Thyroid gland (tissue), 4 donors: ENCODE measurements at regions not wholly inside any gene's neighbourhood (a gene's known extent, or its start where the extent isn't known, plus 50 kb on each side); places are given as distances from the start of the nearest gene placed in this dataset.

Experiments used
- POLR2A ChIP-seq, 2 donors: fragments of 450-650 bp; IDR thresholded peaks; one replicate each; pipeline ENCODE4 v1.6.1; 2017; ENCODE audit warnings: antibody characterized with exemption in 2 of 2, mild to moderate bottlenecking in 2 of 2, moderate library complexity in 1 of 2
- TF ChIP-seq, protein P1 (sequence below), 6 experiments: fragments of 200-600 bp in 3 of 6; fragments of 450-650 bp in 3 of 6; sonication (generic) in 3 of 6; IDR thresholded peaks; one replicate each; pipeline ENCODE4 v1.5.1; 2016 to 2019; ENCODE audit warnings: antibody characterized with exemption in 6 of 6, mild to moderate bottlenecking in 2 of 6, inconsistent platforms in 1 of 6, moderate library complexity in 1 of 6

DNA sequence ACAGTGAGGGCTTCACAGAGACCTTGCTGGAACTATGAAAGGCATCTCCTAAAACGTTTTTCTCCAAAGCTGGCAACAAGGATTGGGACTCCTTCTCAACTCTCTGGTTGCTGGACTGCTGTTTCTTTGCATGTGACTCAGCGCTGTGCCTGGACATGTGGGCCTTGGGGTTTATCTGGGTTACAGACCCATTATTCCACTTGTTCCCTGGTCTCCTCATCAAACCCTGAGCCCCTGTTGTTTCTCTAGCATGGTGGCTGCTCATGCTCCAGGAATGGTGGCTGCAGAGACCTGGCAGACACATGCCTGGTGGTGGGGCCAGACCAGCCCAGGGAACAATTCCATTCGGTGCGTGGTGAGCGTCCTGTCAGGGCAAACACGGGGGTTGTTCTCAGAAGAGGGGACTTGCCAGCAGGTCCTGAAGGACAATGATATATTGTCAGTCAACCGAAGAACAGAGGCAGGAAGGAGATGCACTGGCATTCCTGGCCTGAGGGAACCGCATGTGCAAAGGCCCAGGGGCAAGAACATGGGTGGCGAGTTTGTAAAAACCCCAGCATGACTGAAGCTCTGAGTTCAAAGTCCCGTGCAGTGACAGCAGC, 320.1 kb upstream of the RTL1 start:
- TF ChIP-seq, protein P1, sequence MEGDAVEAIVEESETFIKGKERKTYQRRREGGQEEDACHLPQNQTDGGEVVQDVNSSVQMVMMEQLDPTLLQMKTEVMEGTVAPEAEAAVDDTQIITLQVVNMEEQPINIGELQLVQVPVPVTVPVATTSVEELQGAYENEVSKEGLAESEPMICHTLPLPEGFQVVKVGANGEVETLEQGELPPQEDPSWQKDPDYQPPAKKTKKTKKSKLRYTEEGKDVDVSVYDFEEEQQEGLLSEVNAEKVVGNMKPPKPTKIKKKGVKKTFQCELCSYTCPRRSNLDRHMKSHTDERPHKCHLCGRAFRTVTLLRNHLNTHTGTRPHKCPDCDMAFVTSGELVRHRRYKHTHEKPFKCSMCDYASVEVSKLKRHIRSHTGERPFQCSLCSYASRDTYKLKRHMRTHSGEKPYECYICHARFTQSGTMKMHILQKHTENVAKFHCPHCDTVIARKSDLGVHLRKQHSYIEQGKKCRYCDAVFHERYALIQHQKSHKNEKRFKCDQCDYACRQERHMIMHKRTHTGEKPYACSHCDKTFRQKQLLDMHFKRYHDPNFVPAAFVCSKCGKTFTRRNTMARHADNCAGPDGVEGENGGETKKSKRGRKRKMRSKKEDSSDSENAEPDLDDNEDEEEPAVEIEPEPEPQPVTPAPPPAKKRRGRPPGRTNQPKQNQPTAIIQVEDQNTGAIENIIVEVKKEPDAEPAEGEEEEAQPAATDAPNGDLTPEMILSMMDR (IDR thresholded peaks at IDR 0.05), result no peak
- no peak for TF ChIP-seq POLR2A (IDR thresholded peaks at IDR 0.05)
